HPDE6-E6E7 (cell line): ENCODE measurements at regions not wholly inside any gene's neighbourhood (a gene's known extent, or its start where the extent isn't known, plus 50 kb on each side); places are given as distances from the start of the nearest gene placed in this dataset.

ENCODE experiments used
- DNase-seq: peaks from one replicate; pipeline ENCODE4 v3.0.0; 2011; ENCODE audit warnings: missing footprints; ENCODE audit errors: extremely low spot score

DNA sequence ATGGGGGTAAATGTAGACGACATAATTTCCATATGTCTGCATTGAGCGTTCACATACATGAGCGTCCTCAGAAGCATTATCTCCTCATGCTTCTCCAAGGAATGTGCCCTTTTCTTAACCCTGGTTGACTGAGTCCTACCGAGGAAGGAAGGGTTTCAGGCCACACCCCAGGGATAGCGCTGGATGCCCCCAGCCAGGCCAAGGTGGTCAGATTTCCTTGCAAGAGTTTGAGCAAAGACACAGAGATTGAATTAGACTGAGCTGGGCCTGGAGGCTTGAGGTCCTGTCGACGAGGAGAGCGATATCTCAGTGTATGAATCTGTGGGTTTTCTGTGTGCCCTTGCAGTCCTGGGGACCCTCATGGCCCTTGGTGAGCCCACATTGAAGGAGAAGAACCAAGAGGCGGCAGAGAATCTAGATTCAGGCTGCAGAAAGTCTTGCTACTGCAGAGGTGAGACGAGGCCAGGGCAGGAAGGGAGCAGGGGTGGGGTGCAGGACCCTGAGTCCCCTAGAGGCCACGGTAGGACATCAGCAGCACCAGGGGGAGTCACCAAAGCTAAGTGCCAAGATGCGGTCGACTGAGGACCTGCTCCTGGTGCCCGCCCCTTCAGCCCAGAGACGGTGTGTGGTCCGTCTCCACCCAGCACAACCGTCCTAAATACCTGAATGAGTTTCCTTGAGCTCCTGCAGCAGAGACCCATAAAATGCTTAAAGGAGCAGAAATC lies 94.7 kb upstream of the DIO3 start:
- no peak for DNase-seq

DNA sequence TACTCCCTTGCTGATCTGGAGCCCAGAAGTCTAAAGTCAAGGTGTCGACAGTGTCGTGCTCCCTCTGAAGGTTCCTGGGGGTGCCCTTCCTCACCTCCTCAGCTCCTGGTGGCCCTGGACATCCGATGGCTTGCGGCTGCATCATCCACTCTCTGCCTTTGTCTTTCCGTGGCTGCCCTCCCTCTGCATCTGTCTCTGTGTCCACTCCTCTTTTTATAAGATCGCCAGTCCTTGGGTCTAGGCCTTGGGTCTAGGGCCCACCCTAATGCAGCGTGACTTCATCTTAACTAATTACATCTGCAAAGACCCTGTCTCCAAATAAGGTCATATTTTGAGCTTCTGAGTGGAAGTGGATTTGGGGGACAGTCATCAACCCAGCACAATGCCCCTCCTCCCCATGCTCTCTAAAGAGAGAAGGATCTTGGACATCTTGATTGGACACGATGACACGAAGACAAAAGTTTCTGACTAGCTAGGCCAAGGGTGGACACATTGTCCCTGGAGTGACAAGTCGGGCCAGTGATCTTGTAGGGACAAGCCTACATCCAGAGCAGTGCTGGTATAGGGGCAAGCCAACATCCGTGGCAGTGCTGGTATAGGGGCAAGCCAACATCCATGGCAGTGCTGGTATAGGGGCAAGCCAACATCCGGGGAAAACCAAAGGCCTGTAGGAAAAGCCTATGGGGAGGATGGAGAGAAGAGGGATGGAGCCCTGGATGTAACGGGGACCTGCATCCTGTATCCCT lies 93.9 kb upstream of the DIO3 start:
- DNase-seq = no peak

DNA sequence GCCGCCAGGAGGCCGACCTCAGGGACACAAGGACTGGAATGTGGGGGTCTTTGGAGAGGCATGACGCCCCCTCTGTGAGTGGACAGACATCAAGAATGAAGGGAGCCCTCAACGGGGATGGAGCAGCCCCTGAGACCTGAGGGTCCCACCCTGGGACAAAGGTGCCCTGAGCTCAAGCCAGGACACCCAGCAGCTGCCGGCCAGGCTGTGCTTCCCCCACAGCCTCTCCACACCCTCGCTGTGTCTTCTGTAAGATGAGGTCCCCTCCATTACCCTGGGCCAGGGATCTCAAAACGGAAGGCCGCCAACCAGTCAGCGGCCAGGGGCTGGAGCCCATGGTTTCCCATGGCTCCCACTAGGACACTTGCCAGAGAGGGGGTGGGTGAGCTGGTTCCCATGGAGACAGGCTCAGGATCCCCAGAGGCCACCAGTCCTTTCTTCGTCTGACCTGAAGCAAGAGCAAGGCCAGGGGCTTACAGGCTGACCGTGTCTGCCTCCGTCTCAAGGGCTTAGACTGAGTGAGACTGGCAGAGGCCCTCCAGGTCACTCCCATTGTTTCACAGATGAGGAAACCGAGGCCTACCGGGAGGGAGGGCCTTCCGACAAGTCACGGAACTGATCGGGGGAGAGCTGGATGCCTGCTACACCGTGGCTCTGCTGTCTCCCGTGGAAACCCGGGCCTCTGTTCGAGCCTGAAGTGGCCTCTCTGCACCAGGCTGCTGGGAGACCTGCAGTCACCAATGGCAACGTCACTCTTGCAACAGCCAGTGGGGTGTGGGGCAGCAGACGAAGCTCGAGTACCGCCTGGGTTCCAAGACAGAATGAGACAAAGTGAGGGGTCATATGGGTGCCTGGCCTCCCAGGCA lies 91.7 kb upstream of the DIO3 start:
- DNase-seq = no peak

DNA sequence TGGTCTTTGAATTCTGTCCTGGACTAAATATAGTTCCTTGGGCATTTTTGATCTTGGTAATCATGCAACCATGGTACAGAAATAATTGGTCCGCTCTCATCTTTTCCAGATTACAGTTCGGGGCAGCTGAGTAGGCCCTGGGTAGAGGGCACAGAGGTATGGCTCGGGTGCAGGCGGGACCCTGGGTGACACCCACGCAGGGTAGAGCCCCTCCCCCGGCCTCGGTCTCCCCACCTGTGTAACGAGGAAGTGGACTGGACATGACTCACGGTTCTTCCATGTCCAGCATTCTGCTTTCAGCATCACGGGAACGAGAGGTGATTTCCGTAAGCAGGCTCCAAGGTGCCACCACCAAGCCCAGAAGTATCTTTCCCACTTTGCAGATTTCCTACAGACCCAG lies 91.0 kb upstream of the DIO3 start:
- DNase-seq = no peak

DNA sequence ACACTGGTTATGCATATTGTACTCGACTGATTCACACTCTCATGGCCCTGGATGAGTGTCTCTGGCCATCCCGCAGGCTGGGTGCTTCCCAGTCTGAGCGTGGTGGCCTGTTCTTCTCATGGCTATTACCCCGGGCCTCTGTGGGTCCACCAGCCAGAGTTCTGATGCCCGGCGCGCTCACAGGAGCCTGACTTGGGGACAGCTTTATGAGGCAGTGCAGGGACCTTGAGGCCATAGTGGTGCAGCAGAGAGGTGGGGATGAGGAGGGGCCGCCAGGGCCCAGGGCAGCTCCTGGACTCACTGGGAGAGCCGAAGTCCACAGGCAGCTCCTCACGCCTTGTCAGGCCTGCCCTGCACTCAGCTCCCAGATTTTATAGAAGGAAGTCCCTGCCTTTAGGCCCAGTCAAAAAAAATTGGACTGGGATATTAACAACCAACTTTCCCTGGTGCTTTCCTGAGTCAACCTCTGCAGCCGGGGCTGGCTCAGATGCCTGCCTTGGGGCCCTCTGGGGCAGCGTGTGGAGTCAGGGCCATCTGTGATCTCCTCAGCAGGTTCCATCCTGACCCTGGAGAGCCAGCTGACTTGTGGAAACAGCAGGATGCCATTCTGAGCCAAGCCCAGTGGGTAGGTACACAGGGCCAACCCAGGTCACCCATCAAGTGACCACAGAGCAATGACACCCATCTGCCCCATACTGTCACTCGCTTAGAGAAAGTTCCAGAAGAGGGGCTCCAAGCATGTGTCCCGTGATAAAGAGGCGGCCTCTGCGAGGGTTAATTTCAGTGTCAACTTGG lies 89.4 kb upstream of the DIO3 start:
- DNase-seq = no peak

DNA sequence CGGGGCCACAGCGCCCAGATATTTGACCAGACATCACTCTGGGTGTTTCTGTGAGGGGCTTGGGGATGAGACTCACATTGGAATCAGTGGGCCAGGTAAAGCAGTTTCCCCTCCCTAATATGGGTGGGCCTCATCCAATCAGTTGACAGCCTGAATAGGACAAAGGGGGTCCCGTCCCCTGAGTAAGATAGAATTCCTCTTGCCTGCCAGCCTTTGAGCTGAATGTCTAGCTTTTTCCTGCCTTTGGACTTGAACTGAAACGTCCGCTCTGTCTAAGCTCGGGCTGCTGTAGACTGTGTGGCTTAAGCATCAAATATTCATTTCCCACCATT lies 88.8 kb upstream of the DIO3 start:
- no peak for DNase-seq

DNA sequence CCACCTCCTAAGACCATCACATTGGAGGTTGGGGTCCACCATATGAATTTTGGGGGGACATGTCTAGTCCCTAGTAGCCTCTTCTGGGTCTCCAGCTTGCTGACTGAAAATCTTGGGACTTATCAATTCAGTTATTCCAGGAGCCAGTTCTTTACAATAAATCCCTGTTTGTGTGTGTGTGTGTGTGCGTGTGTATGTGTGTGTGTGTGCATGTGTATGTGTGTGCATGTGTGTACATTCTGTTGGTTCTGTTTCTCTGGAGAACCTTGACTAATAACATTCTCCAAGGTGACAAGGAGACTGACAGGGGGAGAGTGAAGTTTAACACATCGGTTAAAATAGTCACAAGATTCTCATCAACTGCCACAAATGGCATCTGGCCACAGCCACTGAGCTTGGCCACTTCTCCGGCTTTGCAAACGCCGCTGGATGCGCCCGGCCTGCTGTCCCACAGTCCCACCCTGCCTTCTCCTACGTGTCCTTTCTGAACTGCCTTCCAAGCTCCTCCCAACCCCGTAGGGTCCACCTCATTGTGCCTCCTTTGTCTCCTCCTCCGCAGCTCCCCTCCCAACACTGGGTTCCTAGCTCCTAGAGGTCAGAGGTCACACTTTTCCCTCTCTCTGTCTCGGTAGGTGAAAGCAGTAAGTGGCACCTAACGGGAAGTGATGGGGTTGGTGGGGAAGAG lies 88.1 kb upstream of the DIO3 start:
- DNase-seq = no peak

DNA sequence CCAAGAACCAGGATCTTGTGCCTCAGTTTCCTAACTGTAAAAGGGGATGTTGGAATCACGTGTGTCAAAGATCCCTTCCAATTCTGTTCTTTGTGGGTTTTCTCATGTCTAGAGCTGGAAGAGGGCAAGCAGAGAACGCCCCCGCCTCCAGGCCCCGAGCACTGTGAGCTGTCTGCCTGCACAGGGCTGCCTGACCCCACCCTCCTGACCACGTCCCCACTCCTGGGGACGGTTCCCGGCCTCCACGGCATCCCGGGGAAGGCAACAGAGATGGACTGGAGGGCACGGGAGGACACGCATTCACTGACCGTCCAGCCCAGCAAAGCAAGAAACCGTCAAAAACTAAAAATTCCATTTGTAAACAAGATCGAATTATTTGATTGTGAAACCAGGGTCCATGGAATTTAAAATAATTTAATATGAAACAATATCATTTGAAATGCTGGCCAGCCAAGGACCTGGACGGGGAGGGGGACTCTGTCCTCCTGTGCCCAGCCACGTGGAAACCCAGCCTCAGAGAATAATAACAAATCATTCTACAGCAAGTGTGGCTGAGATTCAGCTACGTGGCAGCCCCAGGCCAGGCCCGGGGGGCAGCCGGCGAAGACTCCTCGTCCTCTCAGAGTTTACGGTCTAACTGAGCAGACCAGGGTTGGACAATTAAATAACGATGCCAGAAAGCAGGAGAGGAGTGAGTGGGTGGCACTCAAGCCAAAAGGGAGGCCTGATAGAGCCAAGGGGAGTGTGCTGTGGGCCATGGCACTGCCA lies 87.3 kb upstream of the DIO3 start:
- DNase-seq = no peak

DNA sequence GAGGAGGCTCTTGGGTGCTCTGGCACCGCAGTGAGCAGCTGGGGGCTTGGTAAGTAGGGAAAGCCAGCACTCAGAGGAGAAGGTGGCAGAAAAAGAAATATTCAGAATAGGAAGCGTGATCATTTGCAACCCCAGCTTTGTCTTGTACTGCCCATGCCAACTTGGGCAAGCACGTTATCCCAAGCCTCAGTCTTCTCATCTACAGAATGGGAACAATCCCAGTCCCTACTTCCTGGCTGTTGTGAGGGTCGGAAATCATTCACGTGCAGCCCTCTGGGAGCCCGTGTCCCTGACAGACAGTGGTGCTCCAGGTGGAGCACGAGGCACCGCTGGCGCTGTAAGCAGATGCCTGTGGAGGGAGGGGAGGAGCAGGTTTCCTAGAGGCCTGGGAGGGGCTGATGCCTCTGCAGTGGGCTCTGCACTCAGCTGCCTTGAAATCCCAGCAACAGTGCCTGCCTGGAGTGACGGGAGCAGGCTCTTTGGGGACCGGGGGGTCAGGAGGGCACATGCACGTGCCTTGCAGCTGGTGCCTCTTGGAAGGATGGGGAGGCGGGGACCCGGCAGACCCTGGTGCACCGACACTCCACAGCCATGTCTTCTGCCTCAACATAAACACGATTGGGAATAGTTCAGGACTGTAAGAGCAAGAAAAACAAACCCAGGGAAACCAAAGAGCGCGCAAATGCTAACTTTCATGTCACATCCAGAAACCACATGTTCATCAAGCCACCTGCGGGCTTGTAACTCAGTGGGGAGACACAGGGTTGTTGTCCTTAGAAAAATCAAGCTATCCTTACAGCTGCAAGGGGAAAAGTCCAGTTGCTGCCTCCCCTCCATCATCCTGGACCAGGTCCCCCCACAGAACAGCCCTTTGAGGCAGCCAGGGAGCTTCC lies 86.5 kb upstream of the DIO3 start:
- no peak for DNase-seq

DNA sequence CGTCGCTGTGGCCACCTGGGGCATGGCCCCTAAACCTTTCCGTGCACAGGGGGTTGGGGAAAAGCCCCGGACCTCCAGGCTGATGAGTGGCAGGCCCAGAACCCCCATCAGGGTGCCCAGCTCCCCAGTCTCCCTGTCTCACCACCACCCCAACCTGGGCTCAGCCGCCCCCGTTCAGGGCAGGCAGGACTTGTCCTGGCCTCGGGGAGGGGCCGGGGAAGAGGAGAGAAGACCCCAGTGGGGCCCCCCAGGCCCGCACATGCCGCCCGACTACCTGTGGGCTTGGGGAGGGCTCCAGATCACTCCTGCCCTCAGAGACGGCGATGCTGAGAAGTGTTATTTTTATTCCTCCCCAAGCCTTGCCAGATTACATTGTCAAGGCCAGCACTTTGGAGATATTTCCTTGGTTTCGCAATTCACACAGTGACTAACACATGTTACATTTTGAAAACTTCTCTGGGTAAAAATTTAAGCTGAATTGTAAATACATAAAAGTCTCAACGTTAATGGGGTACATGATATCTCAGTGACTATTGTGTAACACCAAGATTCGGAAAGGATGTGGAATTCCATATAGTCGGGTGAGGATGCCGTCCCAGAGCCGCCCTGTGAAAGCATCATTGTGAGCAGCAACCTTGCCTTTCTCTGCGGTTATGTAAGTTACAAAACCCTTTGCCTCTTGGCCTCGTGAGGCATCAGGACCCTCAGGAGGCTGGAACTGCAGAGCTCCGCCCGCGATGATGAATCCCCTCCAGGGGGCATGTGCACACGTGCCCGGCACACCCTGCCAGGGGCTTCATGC lies 85.6 kb upstream of the DIO3 start:
- no peak for DNase-seq

DNA sequence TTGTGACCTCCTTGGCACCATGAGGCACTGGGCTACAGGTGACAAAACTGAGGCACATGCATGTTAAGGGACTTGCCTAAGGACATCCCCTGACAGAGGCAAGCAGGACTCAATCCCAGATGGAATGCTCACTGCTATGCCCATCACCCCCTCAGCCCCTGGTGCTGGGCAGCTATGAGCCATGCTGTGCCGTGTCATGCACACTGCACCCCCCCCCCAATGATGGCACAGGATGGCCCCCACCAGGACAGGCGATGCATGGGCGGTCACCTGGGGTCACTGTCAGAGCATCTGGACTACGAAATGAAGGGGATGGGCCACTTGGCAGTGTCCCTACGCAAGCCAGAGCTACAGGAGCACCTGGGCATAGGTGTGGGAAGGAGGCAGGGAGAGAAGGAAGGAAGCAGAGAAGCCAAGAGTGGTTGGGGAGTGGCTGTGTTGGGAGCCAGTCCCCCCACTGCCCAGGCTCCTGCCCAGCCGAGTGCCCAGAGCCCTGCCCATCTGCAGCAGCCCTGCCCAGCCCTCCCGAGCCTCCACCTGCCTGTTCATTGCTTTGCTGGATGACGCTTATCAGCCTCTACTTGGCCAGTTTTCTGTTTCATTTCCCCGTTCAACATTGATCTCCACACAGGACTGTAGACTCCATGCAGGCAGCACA lies 84.9 kb upstream of the DIO3 start:
- no peak for DNase-seq

DNA sequence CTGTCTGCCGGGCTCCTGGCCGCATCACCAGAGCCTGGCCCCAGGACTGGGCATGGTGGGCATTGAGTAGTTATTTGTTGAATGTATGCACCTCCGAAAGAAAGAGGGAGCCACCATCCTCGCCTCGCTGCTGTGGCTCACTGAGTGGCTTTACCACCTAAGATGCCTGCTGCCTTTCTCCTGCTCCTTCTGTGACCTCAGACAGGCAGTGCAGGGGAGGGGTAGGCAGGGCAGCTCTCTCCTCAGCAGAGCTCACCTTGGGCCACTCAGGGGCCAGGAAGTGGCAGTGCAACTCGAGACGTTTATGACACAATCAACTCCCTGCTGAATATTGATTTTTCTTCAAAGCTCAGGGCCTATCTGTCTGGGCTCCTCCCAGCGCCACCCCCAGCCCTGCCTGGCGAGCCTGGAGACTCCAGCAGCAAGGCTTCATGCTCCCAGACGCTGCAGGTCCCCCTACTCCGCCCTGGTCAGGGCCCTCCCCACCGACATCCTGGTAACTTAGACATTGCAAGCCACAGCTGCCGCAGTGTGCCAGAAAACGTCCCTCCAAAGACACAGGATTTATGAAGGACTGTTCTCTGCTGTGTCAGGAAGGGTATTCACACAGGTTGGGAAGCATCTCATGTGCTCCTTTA lies 84.3 kb upstream of the DIO3 start:
- no peak for DNase-seq

DNA sequence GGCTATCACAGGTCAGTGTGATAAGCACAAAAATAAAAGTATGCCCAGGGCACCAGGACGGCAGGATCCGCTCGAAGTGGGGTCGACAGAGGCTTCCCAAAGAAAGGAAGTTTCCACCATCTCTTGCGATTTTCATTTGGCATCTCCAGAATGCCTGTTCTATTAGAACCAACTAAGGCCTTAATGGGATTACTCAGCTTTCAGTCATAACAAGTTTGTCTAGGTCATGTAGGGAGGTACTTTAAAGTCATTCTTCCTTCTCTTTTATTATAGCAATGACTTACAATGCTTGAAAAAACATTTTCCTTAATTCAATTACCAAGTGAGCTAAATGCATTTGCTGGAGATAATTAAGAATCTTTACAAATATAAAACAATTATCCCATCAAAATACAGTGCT lies 83.6 kb upstream of the DIO3 start:
- no peak for DNase-seq

DNA sequence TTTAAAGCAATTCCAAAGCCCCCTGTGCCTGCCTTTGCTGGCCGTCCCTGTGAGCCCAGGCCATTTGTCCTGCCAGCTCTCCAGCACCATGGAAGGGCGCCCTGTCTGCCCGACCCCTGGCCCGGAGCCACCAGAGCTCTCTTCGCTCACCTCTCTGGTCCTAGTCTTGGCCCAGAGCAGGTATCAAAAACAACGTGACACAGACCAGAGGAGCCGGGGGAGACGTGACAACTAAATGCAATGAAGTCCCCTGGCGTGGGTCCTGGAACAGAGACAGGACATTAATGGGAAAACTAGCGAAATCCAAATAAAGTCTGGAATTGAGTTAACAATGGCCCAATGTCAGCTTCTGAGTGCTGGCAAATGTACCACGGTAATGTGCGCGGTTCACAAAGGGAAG lies 83.2 kb upstream of the DIO3 start:
- no peak for DNase-seq

DNA sequence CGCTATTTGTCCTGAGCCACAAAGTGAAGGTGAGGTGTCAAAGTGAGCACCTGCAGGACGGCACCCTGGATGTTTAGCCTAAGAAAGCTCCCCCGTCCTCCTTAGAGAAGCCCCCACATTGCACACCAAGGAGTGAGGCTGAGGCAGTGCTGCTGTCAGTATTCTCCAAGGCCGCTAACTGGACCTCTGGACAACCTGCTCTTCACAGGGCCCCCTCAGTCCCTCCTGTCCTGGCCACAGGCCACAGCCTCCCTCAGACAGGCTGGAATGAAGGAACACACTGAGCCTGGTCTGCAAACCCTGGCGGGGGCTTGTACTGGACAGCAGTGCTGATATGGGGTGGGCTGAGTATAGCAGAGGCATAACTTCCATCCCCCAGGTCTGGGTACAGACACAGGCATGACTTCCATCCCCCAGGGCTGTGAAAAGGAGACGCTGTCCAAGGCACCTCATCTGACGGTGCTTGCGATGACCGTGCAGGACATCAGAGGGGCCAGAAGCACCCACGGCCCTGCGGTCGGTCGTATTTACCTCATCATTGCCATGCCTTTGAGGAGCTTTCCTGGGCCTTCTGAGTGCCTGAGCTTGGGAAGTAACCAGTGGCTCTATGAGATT lies 82.4 kb upstream of the DIO3 start:
- DNase-seq = no peak

DNA sequence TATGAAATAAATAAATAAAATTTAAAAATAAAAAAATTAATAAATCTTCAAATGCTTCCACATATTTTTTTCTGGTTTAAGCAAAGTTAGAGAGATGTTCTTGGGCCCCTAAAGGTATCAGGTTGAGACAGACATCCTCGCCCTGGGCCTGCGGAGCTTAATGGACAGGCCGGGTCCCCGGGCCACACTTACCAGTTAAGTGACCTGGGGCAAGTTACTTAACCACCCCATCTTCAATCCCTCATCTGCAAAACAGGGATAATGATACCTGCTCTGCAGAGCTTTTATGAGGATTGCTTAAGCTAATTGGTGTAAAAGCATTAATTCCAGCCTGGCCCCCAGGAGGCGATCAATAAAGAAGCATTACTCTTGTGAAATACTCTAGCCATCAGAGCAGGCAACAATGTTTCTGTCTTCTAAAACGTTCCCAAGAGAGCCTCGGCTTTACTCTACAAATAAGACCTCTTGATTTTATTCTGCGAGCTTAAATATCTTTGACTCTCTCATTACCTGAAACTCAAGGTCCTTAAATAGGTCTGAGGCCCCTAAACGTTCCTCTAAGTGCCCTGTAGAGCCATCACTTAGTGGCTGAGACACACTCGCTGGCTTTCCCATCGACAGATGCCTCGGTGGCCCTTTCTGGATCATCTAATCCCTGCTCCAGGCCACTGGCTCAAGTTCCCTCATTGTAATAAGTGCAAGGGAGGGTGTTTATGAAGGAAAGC lies 81.1 kb upstream of the DIO3 start:
- no peak for DNase-seq
